SK-N-SH (cell line): ENCODE measurements at regions not wholly inside any gene's neighbourhood (a gene's known extent, or its start where the extent isn't known, plus 50 kb on each side); places are given as distances from the start of the nearest gene placed in this dataset.

Experiments used
- CTCF ChIA-PET: fragments of 300-600, 350-600 bp; formaldehyde crosslinking; extraction: SDS; loops from one replicate; lab custom pipeline; 2021; lab: Yijun Ruan, JAX
- POLR2A ChIA-PET: fragments of 350-600 bp; sonication (Branson Sonifier 250); formaldehyde crosslinking; extraction: SDS; loops from one replicate; lab custom pipeline; 2020; ENCODE audit warnings: antibody characterized with exemption, inconsistent platforms; lab: Yijun Ruan, JAX
- DNase-seq: peaks from one replicate; pipeline ENCODE4 v3.0.0; 2012
- H2AFZ ChIP-seq: fragments of 200-600 bp; sonication (generic); 2 replicates; pipeline ENCODE4 v1.8.1; 2016; ENCODE audit warnings: antibody characterized with exemption, mild to moderate bottlenecking, low read depth
- H3F3A ChIP-seq: fragments of 200-600 bp; sonication (generic); replicated peaks from 2 replicates; pipeline ENCODE3; 2016; ENCODE audit warnings: antibody characterized with exemption, mild to moderate bottlenecking; ENCODE audit not compliant: insufficient read depth
- H3K27ac ChIP-seq, 2 experiments: fragments of 200-500 bp in 1 of 2; fragments of 200-600 bp in 1 of 2; sonication (Bioruptor generic) in 1 of 2; sonication (generic), shearing (Covaris generic) in 1 of 2; 2 replicates each; pipeline versions ENCODE4 v1.5.1 to v1.6.1; 2014 to 2016; ENCODE audit warnings: low read depth in 2 of 2, inconsistent platforms in 1 of 2, low read length in 1 of 2, mild to moderate bottlenecking in 1 of 2, mixed read lengths in 1 of 2
- H3K27me3 ChIP-seq: fragments of 200-600 bp; sonication (generic), shearing (Covaris generic); 2 replicates; pipeline ENCODE4 v1.6.1; 2016; ENCODE audit warnings: mixed run types; ENCODE audit not compliant: insufficient read depth
- H3K36me3 ChIP-seq, 2 experiments: fragments of 200-500 bp in 1 of 2; fragments of 200-600 bp in 1 of 2; sonication (Bioruptor generic) in 1 of 2; sonication (generic) in 1 of 2; replicated peaks in 1 of 2; 2 replicates each; pipeline versions ENCODE3 to v1.5.1; 2014 to 2016; ENCODE audit warnings: low read length in 1 of 2, mild to moderate bottlenecking in 1 of 2; ENCODE audit not compliant: insufficient read depth in 2 of 2, control insufficient read depth in 1 of 2
- H3K4me1 ChIP-seq, 2 experiments: fragments of 200-500 bp in 1 of 2; fragments of 200-600 bp in 1 of 2; sonication (Bioruptor generic) in 1 of 2; sonication (generic), shearing (Covaris generic) in 1 of 2; 2 replicates each; pipeline versions ENCODE4 v1.5.1 to v1.6.1; 2014 to 2016; ENCODE audit warnings: low read depth in 1 of 2, low read length in 1 of 2, mixed run types in 1 of 2; ENCODE audit not compliant: insufficient read depth in 2 of 2, control insufficient read depth in 1 of 2
- H3K4me2 ChIP-seq: fragments of 200-600 bp; sonication (generic), shearing (Covaris generic); 2 replicates; pipeline ENCODE4 v1.6.1; 2017; ENCODE audit warnings: mixed run types
- H3K4me3 ChIP-seq, 2 experiments: fragments of 200-500 bp in 1 of 2; fragments of 200-600 bp in 1 of 2; sonication (Bioruptor generic) in 1 of 2; sonication (generic), shearing (Covaris generic) in 1 of 2; 2 replicates each; pipeline versions ENCODE4 v1.5.1 to v1.8.1; 2014 to 2016; ENCODE audit warnings: low read depth in 2 of 2, inconsistent platforms in 1 of 2, low read length in 1 of 2, mild to moderate bottlenecking in 1 of 2, mixed read lengths in 1 of 2, moderate library complexity in 1 of 2
- H3K79me2 ChIP-seq: fragments of 200-600 bp; sonication (generic); 2 replicates; pipeline ENCODE4 v1.8.1; 2017; ENCODE audit warnings: mild to moderate bottlenecking; ENCODE audit not compliant: insufficient read depth
- H3K9ac ChIP-seq: fragments of 200-600 bp; sonication (generic); 2 replicates; pipeline ENCODE4 v1.6.1; 2017; ENCODE audit warnings: mixed run types
- H3K9me2 ChIP-seq: fragments of 200-600 bp; sonication (generic); 2 replicates; pipeline ENCODE4 v1.6.1; 2017; ENCODE audit warnings: mixed run types
- H3K9me3 ChIP-seq: fragments of 200-600 bp; sonication (generic); 2 replicates; pipeline ENCODE4 v1.6.1; 2017; ENCODE audit warnings: mixed run types, mild to moderate bottlenecking, moderate library complexity
- H4K20me1 ChIP-seq: fragments of 200-600 bp; sonication (generic); 2 replicates; pipeline ENCODE4 v1.6.1; 2017; ENCODE audit warnings: mild to moderate bottlenecking, mixed run types; ENCODE audit not compliant: insufficient read depth
- CHD2 ChIP-seq: fragments of 150-350 bp; IDR thresholded peaks from 2 replicates; pipeline ENCODE4 v1.6.1; 2018; ENCODE audit warnings: low read length; ENCODE audit not compliant: partially characterized antibody
- ELF1 ChIP-seq: IDR thresholded peaks from 2 replicates; pipeline ENCODE4 v1.4.0; 2012
- FOXM1 ChIP-seq: IDR thresholded peaks from 2 replicates; pipeline ENCODE4 v1.4.0; 2012; ENCODE audit warnings: low read depth, mild to moderate bottlenecking
- GABPA ChIP-seq: IDR thresholded peaks from 2 replicates; pipeline ENCODE4 v1.4.0; 2012; ENCODE audit warnings: low read depth, mild to moderate bottlenecking
- GATA2 ChIP-seq: sonication (generic); formaldehyde crosslinking; IDR thresholded peaks from 2 replicates; pipeline ENCODE4 v1.5.0; 2020; ENCODE audit warnings: mild to moderate bottlenecking, missing genetic modification reagents
- IRF3 ChIP-seq: fragments of 150-350 bp; IDR thresholded peaks from 2 replicates; pipeline ENCODE4 v1.6.1; 2016; ENCODE audit warnings: mild to moderate bottlenecking, low read depth, low read length
- MEF2A ChIP-seq: IDR thresholded peaks from 2 replicates; pipeline ENCODE4 v1.4.0; 2012; ENCODE audit warnings: low read depth, borderline replicate concordance
- MXI1 ChIP-seq: IDR thresholded peaks from 2 replicates; pipeline ENCODE4 v1.6.1; 2012; ENCODE audit warnings: mild to moderate bottlenecking, low read depth, low read length, improper control_type of control experiment
- NRF1 ChIP-seq: IDR thresholded peaks from 2 replicates; pipeline ENCODE4 v1.6.1; 2012; ENCODE audit warnings: low read depth, mild to moderate bottlenecking, low read length
- POLR2AphosphoS5 ChIP-seq: IDR thresholded peaks from 2 replicates; pipeline ENCODE4 v1.6.1; 2012; ENCODE audit warnings: low read depth, low read length
- RCOR1 ChIP-seq: fragments of 150-350 bp; IDR thresholded peaks from 2 replicates; pipeline ENCODE4 v1.6.1; 2017; ENCODE audit warnings: antibody characterized with exemption, low read length
- RXRA ChIP-seq: IDR thresholded peaks from 2 replicates; pipeline ENCODE4 v1.4.0; 2012; ENCODE audit warnings: low read depth, mild to moderate bottlenecking, borderline replicate concordance
- SIN3A ChIP-seq: IDR thresholded peaks from 2 replicates; pipeline ENCODE4 v1.6.1; 2012; ENCODE audit warnings: low read depth, mild to moderate bottlenecking, low read length, moderate library complexity, borderline replicate concordance
- TCF12 ChIP-seq: IDR thresholded peaks from 2 replicates; pipeline ENCODE4 v1.4.0; 2012
- TEAD4 ChIP-seq: IDR thresholded peaks from 2 replicates; pipeline ENCODE4 v1.4.0; 2012; ENCODE audit warnings: mild to moderate bottlenecking, borderline replicate concordance; ENCODE audit not compliant: insufficient read depth
- YY1 ChIP-seq: IDR thresholded peaks from 2 replicates; pipeline ENCODE4 v1.4.0; 2012; ENCODE audit warnings: low read depth, mild to moderate bottlenecking
- WGBS: methylation state at CpG from one replicate; pipeline ENCODE4 v1.1.6; 2017; ENCODE audit warnings: low lambda C conversion rate; 5-methylcytosine and 5-hydroxymethylcytosine counted together
- TF ChIP-seq, protein P1 (sequence below): IDR thresholded peaks from 2 replicates; pipeline ENCODE4 v1.4.0; 2012; ENCODE audit warnings: low read depth, borderline replicate concordance
- TF ChIP-seq, protein P2 (sequence below): IDR thresholded peaks from 2 replicates; pipeline ENCODE4 v1.4.0; 2012; ENCODE audit warnings: low read depth
- TF ChIP-seq, protein P3 (sequence below): IDR thresholded peaks from 2 replicates; pipeline ENCODE4 v1.6.1; 2012; ENCODE audit warnings: mild to moderate bottlenecking, low read depth, low read length, moderate library complexity
- TF ChIP-seq, protein P4 (sequence below): IDR thresholded peaks from 2 replicates; pipeline ENCODE4 v1.4.0; 2012; ENCODE audit warnings: low read depth, borderline replicate concordance

DNA sequence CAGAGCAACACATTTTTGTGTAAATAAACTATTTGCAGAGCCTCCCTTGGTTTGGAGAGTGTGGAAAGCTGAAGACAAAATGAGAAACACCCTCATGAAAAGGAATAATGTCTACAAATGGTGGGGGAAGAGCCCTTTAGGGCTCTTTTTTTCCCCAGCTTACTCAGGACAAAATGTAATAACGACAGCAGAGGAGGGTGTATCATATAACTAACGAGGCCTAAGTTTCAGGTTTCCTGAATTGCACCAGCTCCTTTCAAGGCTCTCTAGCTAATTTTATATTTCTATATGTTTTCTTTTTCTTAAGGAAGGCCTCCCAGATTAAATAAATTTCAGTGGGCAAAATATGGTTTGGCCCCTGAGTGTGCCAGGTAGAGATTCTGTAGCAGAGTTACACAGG lies 116.3 kb downstream of the FEM1C start (continued):
- TF ChIP-seq MEF2A (no peak), NRF1 (no peak), TEAD4 (no peak)
- TF ChIP-seq, all 33 proteins: peak for 0

- CTCF ChIA-PET: no interaction called here
- no peak overlapping the region for H3K4me3 ChIP-seq
- no peaks in the 10 kb centered on the region for H3K9me3 ChIP-seq
- TF ChIP-seq RXRA (no peak), IRF3 (no peak), SIN3A (no peak), FOXM1 (no peak), ELF1 (no peak)
- TF ChIP-seq, protein P1, sequence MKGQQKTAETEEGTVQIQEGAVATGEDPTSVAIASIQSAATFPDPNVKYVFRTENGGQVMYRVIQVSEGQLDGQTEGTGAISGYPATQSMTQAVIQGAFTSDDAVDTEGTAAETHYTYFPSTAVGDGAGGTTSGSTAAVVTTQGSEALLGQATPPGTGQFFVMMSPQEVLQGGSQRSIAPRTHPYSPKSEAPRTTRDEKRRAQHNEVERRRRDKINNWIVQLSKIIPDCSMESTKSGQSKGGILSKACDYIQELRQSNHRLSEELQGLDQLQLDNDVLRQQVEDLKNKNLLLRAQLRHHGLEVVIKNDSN: no peak
- TF ChIP-seq, protein P2, sequence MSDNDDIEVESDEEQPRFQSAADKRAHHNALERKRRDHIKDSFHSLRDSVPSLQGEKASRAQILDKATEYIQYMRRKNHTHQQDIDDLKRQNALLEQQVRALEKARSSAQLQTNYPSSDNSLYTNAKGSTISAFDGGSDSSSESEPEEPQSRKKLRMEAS: no peak
- no peaks in the 10 kb centered on the region for H4K20me1 ChIP-seq
- no peak overlapping the region for H3K9ac ChIP-seq
- no peaks in the 10 kb centered on the region for H3K79me2 ChIP-seq
- H3K4me2 ChIP-seq: no peak overlapping the region
- 98% methylated on average over 3 of the region's 3 CpGs for WGBS
- H3K4me1 ChIP-seq: peaks cover 0 to 6% of the 10 kb centered on the region in 2 experiments; a peak in 3 of 4 replicates
- H3K27ac ChIP-seq: no peak overlapping the region
- no peak for DNase-seq
- H3F3A ChIP-seq: peaks cover 7% of the 10 kb centered on the region
- H3K27me3 ChIP-seq: no peaks in the 10 kb centered on the region
- H2AFZ ChIP-seq: no peak overlapping the region
- no peaks in the 10 kb centered on the region for H3K9me2 ChIP-seq
- POLR2A ChIA-PET: no interaction called here
- no peaks in the 10 kb centered on the region for H3K36me3 ChIP-seq
Measured at GRCh38 chr5:115424446-115424845, 120.1 kb downstream of the FEM1C start.

DNA sequence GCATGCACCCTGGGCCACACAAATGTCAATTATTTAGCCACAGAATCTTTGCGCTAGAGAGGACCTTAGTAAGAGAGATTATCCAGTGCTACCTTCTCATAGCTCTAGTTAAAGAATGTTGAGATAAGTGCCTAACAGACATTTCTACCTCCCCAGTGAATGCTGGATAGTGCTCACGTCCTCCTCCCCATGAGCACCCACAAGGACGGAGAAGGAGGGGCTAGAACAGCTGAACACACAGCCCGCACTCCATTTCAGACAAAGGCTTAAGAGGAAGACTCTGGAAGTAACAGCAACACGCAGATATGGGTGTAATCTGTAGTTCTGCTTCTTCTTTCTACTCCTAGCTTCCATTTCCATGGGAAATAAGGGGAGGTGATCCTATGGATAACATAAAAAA lies 120.5 kb downstream of the FEM1C start:
- Histone ChIP-seq H3K4me3 (no peak overlapping the region), H3K27ac (no peak overlapping the region), H3K9me2 (no peaks in the 10 kb centered on the region), H4K20me1 (no peaks in the 10 kb centered on the region), H3K9me3 (no peaks in the 10 kb centered on the region), H3K27me3 (no peaks in the 10 kb centered on the region), H3K4me2 (no peak overlapping the region), H3K9ac (no peak overlapping the region), H3K4me1 (peaks cover 0 to 10% of the 10 kb centered on the region in 2 experiments; a peak in 3 of 4 replicates), H3F3A (peaks cover 6% of the 10 kb centered on the region), H3K79me2 (no peaks in the 10 kb centered on the region), H2AFZ (no peak overlapping the region), H3K36me3 (no peaks in the 10 kb centered on the region)
- ChIA-PET CTCF (no interaction called here), POLR2A (no interaction called here)
- DNase-seq: no peak
- 87% methylated on average over 5 of the region's 5 CpGs for WGBS
- no peak for TF ChIP-seq RXRA
- no peak for TF ChIP-seq MXI1
- TF ChIP-seq RCOR1: no peak
- no peak for TF ChIP-seq CHD2
- TF ChIP-seq, protein P3, sequence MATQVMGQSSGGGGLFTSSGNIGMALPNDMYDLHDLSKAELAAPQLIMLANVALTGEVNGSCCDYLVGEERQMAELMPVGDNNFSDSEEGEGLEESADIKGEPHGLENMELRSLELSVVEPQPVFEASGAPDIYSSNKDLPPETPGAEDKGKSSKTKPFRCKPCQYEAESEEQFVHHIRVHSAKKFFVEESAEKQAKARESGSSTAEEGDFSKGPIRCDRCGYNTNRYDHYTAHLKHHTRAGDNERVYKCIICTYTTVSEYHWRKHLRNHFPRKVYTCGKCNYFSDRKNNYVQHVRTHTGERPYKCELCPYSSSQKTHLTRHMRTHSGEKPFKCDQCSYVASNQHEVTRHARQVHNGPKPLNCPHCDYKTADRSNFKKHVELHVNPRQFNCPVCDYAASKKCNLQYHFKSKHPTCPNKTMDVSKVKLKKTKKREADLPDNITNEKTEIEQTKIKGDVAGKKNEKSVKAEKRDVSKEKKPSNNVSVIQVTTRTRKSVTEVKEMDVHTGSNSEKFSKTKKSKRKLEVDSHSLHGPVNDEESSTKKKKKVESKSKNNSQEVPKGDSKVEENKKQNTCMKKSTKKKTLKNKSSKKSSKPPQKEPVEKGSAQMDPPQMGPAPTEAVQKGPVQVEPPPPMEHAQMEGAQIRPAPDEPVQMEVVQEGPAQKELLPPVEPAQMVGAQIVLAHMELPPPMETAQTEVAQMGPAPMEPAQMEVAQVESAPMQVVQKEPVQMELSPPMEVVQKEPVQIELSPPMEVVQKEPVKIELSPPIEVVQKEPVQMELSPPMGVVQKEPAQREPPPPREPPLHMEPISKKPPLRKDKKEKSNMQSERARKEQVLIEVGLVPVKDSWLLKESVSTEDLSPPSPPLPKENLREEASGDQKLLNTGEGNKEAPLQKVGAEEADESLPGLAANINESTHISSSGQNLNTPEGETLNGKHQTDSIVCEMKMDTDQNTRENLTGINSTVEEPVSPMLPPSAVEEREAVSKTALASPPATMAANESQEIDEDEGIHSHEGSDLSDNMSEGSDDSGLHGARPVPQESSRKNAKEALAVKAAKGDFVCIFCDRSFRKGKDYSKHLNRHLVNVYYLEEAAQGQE: no peak
- TF ChIP-seq GATA2 (CRISPR knock-in tag): no peak
- TF ChIP-seq FOXM1: no peak
- TF ChIP-seq POLR2AphosphoS5: no peak
- TF ChIP-seq GABPA: no peak
- TF ChIP-seq TCF12: no peak
- TF ChIP-seq, protein P4, sequence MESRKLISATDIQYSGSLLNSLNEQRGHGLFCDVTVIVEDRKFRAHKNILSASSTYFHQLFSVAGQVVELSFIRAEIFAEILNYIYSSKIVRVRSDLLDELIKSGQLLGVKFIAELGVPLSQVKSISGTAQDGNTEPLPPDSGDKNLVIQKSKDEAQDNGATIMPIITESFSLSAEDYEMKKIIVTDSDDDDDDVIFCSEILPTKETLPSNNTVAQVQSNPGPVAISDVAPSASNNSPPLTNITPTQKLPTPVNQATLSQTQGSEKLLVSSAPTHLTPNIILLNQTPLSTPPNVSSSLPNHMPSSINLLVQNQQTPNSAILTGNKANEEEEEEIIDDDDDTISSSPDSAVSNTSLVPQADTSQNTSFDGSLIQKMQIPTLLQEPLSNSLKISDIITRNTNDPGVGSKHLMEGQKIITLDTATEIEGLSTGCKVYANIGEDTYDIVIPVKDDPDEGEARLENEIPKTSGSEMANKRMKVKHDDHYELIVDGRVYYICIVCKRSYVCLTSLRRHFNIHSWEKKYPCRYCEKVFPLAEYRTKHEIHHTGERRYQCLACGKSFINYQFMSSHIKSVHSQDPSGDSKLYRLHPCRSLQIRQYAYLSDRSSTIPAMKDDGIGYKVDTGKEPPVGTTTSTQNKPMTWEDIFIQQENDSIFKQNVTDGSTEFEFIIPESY: no peak
- TF ChIP-seq SIN3A: no peak
- TF ChIP-seq YY1: no peak
- TF ChIP-seq NRF1: no peak
